ACC112 (cell line): ENCODE measurements at regions not wholly inside any gene's neighbourhood (a gene's known extent, or its start where the extent isn't known, plus 50 kb on each side); places are given as distances from the start of the nearest gene placed in this dataset.
"Not testable (repeated sequence)": the region's sequence is repeated elsewhere in the genome, so short reads cannot be mapped to it uniquely, and the experiment has no call there.

ENCODE experiments used
- H2AFZ ChIP-seq: fragments of 200-600 bp; sonication (generic); one replicate; pipeline ENCODE4 v1.6.0; 2017; ENCODE audit warnings: antibody characterized with exemption, low read length; ENCODE audit not compliant: unreplicated experiment
- H3K27ac ChIP-seq: fragments of 200-600 bp; sonication (generic); 2 replicates; pipeline ENCODE4 v1.5.1; 2014; ENCODE audit warnings: low read depth, mild to moderate bottlenecking, antibody characterized with exemption, low read length, moderate library complexity
- H3K27me3 ChIP-seq: fragments of 200-600 bp; sonication (generic); 2 replicates; pipeline ENCODE4 v1.6.1; 2014; ENCODE audit warnings: mild to moderate bottlenecking, antibody characterized with exemption, low read length, moderate library complexity, mixed read lengths; ENCODE audit not compliant: insufficient read depth
- H3K36me3 ChIP-seq: fragments of 200-600 bp; sonication (generic); 2 replicates; pipeline ENCODE4 v1.6.1; 2016; ENCODE audit warnings: mild to moderate bottlenecking, antibody characterized with exemption, low read length, moderate library complexity, mixed read lengths; ENCODE audit not compliant: insufficient read depth
- H3K4me1 ChIP-seq: fragments of 200-600 bp; sonication (generic); one replicate; pipeline ENCODE4 v1.6.1; 2016; ENCODE audit warnings: low read length, mixed read lengths; ENCODE audit not compliant: insufficient read depth, unreplicated experiment, control insufficient read depth
- H3K4me3 ChIP-seq: fragments of 200-600 bp; sonication (generic); 2 replicates; pipeline ENCODE4 v1.5.1; 2014; ENCODE audit warnings: mild to moderate bottlenecking, low read depth, low read length
- H3K79me2 ChIP-seq: fragments of 200-600 bp; sonication (generic); one replicate; pipeline ENCODE4 v1.6.0; 2016; ENCODE audit warnings: low read length; ENCODE audit not compliant: control insufficient read depth, unreplicated experiment, insufficient read depth

DNA sequence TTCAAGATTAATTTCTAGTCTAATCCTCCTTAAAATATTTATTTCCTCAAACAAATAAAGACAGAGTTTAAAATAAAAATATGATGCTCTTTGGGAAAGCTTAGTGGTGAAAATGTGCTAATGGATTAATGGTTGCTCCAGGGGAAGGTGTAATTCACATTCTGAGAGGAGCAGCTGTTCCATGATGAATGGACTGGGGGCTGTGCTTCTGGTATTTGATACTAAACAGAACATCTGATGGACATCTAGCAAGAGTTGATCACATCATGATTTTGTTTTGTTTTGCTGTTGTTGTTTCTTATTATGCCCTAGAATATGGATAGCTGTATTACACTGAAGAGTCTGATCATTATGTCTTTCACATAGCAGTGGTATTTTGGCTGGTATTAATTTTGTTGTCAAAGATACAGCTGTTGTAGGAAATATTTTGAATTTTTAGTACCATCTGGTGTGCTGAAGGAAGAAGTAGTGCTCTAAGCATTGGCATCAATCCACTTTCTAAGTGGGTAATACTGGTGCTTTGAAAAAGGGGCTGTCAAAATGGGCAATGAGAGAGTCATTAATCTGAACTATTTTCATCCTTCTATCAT, 296.4 kb downstream of the ADAMTS20 start:
- Histone ChIP-seq H3K27me3 (no peaks in the 10 kb centered on the region), H3K79me2 (no peaks in the 10 kb centered on the region), H3K36me3 (no peaks in the 10 kb centered on the region), H3K27ac (no peak overlapping the region), H3K4me1 (no peaks in the 10 kb centered on the region), H3K4me3 (no peak overlapping the region), H2AFZ (no peak overlapping the region)

DNA sequence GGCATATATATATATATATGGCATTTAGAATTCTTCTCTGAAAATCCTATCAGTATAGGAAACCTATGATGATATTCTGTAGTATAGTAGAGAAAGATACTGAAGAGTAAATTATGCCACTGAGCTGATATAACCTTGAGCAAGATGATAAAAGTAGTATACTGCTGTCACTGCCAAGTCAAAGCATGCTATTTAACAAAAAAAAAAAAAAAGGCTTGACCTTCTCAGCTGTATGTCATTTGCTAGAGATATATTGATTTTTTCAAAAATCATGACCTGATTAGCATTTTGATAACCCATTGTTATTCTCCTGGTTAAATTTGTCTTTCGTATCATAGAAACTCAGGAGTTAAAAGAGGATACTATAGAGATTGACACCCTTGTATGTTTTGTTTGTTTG, 299.4 kb downstream of the ADAMTS20 start:
- H3K4me3 ChIP-seq: no peak overlapping the region
- no peaks in the 10 kb centered on the region for H3K79me2 ChIP-seq
- H3K36me3 ChIP-seq: no peaks in the 10 kb centered on the region
- H2AFZ ChIP-seq: no peak overlapping the region
- H3K4me1 ChIP-seq: no peaks in the 10 kb centered on the region
- no peak overlapping the region for H3K27ac ChIP-seq
- no peaks in the 10 kb centered on the region for H3K27me3 ChIP-seq

DNA sequence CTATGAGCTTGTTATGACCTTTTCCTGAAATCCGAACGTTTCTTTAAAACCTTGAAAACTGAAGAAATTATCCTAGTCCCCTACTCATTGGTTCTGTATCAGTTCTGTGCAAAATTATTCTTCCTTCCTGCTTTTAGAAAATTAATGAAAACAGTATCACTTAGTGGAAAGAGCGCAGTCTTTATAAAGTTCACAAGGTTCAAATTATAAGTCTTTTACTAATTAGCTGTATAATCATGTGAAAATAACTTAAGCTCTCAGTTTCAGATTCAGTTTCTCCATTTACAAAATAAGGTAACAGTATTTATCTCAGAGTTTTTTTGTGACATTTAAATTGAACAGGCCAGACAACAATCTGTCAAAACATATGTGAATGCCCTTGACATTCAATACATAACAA, 306.1 kb downstream of the ADAMTS20 start:
- H3K36me3 ChIP-seq: no peaks in the 10 kb centered on the region
- no peaks in the 10 kb centered on the region for H3K27me3 ChIP-seq
- H3K4me3 ChIP-seq: no peak overlapping the region
- no peak overlapping the region for H3K27ac ChIP-seq
- no peaks in the 10 kb centered on the region for H3K79me2 ChIP-seq
- H2AFZ ChIP-seq: no peak overlapping the region
- H3K4me1 ChIP-seq: no peaks in the 10 kb centered on the region

DNA sequence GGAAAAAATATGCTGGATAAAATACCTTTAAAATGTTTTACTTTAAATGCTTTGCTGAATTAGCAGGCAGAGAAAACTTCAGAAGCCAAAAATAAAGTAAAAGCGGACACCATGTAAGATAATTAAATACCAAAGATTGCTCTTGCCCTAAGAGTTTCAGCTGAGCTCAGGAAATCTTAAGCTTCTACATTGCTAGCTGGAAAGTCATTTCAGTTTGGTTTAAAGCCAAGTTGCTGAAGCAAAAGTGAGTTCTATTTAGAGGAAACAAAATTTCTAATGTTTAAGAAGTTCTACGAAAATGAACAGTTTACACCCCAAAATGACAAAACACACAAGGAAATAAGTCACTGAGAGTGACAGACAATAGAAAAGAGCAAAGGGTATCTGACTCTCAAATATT, 310.0 kb downstream of the ADAMTS20 start:
- Histone ChIP-seq H3K4me1 (no peaks in the 10 kb centered on the region), H3K79me2 (no peaks in the 10 kb centered on the region), H3K27ac (no peak overlapping the region), H3K4me3 (no peak overlapping the region), H3K27me3 (no peaks in the 10 kb centered on the region), H2AFZ (no peak overlapping the region), H3K36me3 (no peaks in the 10 kb centered on the region)

DNA sequence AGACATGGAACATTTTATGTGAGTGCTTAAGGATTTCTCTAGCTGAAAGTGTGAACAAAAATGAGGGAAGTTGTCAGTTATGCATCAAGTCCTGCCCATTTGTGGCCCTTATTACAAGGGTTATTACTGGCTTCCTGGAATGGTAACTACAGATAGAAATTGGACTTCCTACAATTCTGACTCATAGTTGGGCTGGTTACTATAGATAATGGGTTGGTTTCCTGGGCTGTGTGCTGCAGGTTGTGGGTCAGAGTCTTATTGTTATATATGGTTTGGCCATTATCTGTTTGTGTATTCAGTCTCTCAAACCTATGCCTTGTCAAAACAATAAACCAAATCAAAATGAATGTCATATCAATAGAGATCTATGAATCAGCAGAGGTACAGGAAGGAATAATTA, 313.7 kb downstream of the ADAMTS20 start:
- Histone ChIP-seq H3K4me1 (no peaks in the 10 kb centered on the region), H3K27ac (no peak overlapping the region), H3K4me3 (no peak overlapping the region), H3K36me3 (no peaks in the 10 kb centered on the region), H3K27me3 (no peaks in the 10 kb centered on the region), H3K79me2 (no peaks in the 10 kb centered on the region), H2AFZ (no peak overlapping the region)

DNA sequence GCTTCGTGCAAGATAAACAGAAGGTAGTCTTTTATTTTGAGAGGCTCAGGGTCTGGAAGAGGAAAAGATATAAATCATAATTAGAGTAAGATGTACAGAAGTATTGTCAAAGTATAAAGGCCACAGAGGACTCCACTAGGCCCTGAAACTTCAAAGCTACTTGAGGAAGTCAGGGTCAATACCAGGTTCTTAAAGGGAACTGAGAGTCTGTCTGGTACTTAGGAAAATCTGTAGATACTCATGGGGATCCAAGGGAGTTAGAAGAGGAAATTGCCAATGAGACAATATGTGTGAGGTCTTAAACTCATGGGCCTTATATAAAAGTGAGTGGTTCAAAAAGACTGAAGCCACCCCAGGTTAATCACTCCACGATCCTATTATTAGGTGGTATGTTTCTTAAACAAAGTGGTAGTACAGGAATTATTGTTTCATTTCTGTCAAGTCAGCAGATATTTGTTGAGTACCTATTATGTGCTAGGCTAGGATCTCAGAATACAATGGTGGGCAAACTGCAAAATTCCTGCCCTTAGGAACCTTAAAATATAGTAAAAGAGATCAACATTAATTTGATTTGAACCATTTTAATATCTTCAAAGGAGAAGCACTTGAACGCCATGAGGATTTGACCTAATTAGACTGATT, 314.6 kb downstream of the ADAMTS20 start:
- no peak overlapping the region for H2AFZ ChIP-seq
- no peaks in the 10 kb centered on the region for H3K4me1 ChIP-seq
- H3K79me2 ChIP-seq: no peaks in the 10 kb centered on the region
- no peaks in the 10 kb centered on the region for H3K36me3 ChIP-seq
- no peak overlapping the region for H3K4me3 ChIP-seq
- H3K27ac ChIP-seq: no peak overlapping the region
- H3K27me3 ChIP-seq: no peaks in the 10 kb centered on the region

DNA sequence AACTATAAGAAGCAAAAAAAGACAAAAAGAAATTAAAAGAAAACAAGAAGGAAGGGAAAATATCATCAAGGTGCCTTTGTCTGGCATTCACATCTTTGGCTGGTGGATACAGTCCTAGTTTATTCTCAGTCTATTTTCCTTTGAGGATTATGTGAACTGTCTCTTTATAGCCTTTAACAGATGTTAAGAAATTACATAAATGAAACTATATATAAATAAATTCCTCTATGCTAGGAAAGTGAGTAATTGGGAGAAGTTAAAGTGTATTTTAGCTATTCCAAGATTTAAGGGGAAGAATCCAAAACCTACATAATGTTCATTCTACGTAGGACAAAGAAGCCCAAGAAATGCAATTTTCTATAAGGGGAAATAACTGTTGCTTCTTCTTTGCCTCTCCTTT, 316.3 kb downstream of the ADAMTS20 start:
- Histone ChIP-seq H3K27ac (no peak overlapping the region), H3K27me3 (no peaks in the 10 kb centered on the region), H2AFZ (no peak overlapping the region), H3K4me3 (no peak overlapping the region), H3K79me2 (no peaks in the 10 kb centered on the region), H3K4me1 (no peaks in the 10 kb centered on the region), H3K36me3 (no peaks in the 10 kb centered on the region)

DNA sequence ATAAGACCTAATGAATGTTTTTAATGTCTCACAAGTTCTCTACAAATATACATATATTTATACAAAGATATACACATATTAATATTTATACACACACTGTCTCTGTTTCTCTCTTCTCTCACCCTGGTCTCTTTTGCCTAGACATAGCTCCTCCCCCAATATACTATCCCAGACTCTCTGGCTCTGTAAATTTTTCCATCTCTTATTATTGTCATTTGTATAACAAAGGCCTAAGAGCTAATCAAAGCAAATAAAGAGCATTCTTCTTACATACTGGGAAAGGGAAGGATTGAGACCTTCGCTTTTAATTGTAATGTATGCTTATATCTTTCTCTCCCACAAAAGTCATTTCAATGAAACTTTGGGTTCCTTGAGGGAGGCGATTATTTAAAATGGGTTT, 318.1 kb downstream of the ADAMTS20 start:
- H2AFZ ChIP-seq: no peak overlapping the region
- H3K27me3 ChIP-seq: no peaks in the 10 kb centered on the region
- H3K27ac ChIP-seq: no peak overlapping the region
- no peaks in the 10 kb centered on the region for H3K4me1 ChIP-seq
- H3K79me2 ChIP-seq: no peaks in the 10 kb centered on the region
- no peaks in the 10 kb centered on the region for H3K36me3 ChIP-seq
- H3K4me3 ChIP-seq: no peak overlapping the region

DNA sequence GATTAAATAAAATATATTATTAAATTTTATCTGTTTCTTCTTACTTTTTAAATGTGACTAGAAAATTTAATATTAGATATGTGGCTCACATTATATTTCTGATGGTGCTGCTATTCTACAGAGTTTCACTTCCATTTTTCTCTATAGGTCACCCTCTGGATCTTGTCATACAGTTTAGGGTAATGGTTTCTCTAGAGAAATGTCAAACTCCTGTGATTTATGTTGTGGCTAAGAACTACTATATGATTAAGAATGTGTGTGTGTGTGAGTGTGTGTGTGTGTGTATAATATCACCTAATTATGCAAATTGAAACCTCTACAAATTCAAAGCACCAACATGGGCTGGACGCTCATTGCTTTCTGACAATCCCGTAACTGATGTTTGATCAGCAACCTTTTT, 325.9 kb downstream of the ADAMTS20 start:
- Histone ChIP-seq H3K27ac (no peak overlapping the region), H3K4me1 (no peaks in the 10 kb centered on the region), H3K27me3 (no peaks in the 10 kb centered on the region), H3K36me3 (no peaks in the 10 kb centered on the region), H2AFZ (no peak overlapping the region), H3K79me2 (no peaks in the 10 kb centered on the region), H3K4me3 (no peak overlapping the region)

DNA sequence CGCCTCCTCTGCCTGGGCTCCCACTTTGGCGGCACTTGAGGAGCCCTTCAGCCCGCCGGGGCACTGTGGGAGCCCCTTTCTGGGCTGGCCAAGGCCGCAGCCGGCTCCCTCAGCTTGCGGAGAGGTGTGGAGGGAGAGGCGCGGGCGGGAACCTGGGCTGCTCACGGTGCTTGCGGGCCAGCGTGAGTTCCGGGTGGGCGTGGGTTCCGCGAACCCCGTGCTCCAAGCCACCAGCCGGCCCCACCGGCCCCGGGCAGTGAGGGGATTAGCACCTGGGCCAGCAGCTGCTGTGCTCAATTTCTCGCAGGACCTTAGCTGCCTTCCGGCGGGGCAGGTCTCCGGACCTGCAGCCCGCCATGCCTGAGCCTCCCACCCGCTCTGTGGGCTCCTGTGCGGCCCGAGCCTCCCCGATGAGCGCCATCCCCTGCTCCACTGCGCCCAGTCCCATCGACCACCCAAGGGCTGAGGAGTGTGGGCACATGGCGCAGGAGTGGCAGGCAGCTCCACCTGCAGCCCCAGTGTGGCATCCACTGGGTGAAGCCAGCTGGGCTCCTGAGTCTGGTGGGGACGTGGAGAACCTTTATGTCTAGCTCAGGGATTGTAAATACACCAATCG, 327.7 kb downstream of the ADAMTS20 start:
- H3K27ac ChIP-seq, H3K4me1 ChIP-seq, H3K79me2 ChIP-seq, H2AFZ ChIP-seq, H3K4me3 ChIP-seq, H3K36me3 ChIP-seq, H3K27me3 ChIP-seq: not testable (repeated sequence)

DNA sequence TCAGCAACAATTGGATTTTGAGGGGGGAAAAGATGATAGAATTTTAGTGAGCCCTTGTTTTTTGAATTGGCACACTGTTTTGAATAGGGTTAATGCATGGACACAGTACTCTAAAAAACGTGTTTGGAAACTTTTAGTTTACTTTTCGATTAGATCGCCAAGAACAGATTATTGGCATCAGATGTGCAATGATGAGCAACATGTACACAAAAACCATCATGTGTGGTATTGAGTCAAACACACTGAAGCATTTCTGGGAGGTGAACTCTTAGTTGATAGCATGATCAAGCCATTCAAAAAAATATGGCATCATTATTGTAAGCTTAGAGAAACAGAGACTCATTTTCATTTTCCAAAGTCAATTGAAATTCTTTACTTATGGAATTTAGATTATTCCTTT, 329.2 kb downstream of the ADAMTS20 start:
- Histone ChIP-seq H3K27me3 (no peaks in the 10 kb centered on the region), H3K27ac (no peak overlapping the region), H3K4me3 (no peak overlapping the region), H2AFZ (no peak overlapping the region), H3K79me2 (no peaks in the 10 kb centered on the region), H3K36me3 (no peaks in the 10 kb centered on the region), H3K4me1 (no peaks in the 10 kb centered on the region)
